Peyer's patch (tissue), 4 donors: ENCODE measurements at regions not wholly inside any gene's neighbourhood (a gene's known extent, or its start where the extent isn't known, plus 50 kb on each side); places are given as distances from the start of the nearest gene placed in this dataset.

Experiments
- DNase-seq, 3 donors: peaks; one replicate each; pipeline ENCODE4 v3.0.0-alpha.2; 2017 to 2019
- H3K27ac ChIP-seq, 4 donors: fragments of 200-600 bp; sonication (generic); one replicate each; pipeline ENCODE4 v1.5.1; 2016 to 2019
- H3K27me3 ChIP-seq, 2 donors: fragments of 200-600 bp; sonication (generic); one replicate each; pipeline ENCODE4 v1.5.1; 2019
- H3K36me3 ChIP-seq, 3 donors: fragments of 200-600 bp; sonication (generic); one replicate each; pipeline ENCODE4 v1.5.1; 2016 to 2019
- H3K4me1 ChIP-seq, 4 donors: fragments of 200-600 bp; sonication (generic); one replicate each; pipeline ENCODE4 v1.5.1; 2016 to 2019
- H3K4me3 ChIP-seq, 4 donors: fragments of 200-600 bp; sonication (generic); 1 replicate in 3 of 4; 2 replicates in 1 of 4; pipeline ENCODE4 v1.5.1; 2016 to 2019; ENCODE audit warnings: mild to moderate bottlenecking in 1 of 4
- H3K9me3 ChIP-seq, 4 donors: fragments of 200-600 bp; sonication (generic); one replicate each; pipeline ENCODE4 v1.5.1; 2016 to 2019; ENCODE audit warnings: mild to moderate bottlenecking in 1 of 4
- POLR2A ChIP-seq, 2 donors: fragments of 450-650 bp; IDR thresholded peaks; one replicate each; pipeline ENCODE4 v1.5.1; 2017; ENCODE audit warnings: antibody characterized with exemption in 2 of 2, mild to moderate bottlenecking in 2 of 2, moderate library complexity in 2 of 2
- TF ChIP-seq, protein P1 (sequence below), 6 experiments: fragments of 450-650 bp in 4 of 6; fragments of 200-600 bp in 2 of 6; sonication (generic) in 1 of 6; IDR thresholded peaks; one replicate each; pipeline ENCODE4 v1.5.1; 2017 to 2019; ENCODE audit warnings: antibody characterized with exemption in 6 of 6, mild to moderate bottlenecking in 3 of 6, moderate library complexity in 1 of 6

GRCh38 chr2:204129591-204130294 is 193.2 kb downstream of the ICOS start:
- TF ChIP-seq POLR2A (IDR thresholded peaks at IDR 0.05), result no peak
- TF ChIP-seq, protein P1, sequence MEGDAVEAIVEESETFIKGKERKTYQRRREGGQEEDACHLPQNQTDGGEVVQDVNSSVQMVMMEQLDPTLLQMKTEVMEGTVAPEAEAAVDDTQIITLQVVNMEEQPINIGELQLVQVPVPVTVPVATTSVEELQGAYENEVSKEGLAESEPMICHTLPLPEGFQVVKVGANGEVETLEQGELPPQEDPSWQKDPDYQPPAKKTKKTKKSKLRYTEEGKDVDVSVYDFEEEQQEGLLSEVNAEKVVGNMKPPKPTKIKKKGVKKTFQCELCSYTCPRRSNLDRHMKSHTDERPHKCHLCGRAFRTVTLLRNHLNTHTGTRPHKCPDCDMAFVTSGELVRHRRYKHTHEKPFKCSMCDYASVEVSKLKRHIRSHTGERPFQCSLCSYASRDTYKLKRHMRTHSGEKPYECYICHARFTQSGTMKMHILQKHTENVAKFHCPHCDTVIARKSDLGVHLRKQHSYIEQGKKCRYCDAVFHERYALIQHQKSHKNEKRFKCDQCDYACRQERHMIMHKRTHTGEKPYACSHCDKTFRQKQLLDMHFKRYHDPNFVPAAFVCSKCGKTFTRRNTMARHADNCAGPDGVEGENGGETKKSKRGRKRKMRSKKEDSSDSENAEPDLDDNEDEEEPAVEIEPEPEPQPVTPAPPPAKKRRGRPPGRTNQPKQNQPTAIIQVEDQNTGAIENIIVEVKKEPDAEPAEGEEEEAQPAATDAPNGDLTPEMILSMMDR (IDR thresholded peaks at IDR 0.05), result no peak
- H3K9me3 ChIP-seq, result no peaks in the 10 kb centered on the region
- H3K27ac ChIP-seq, result no peak overlapping the region
- H3K36me3 ChIP-seq, result no peaks in the 10 kb centered on the region
- no peaks in the 10 kb centered on the region for H3K27me3 ChIP-seq
- no peak for DNase-seq
- no peaks in the 10 kb centered on the region for H3K4me1 ChIP-seq
- no peak overlapping the region for H3K4me3 ChIP-seq

- Histone ChIP-seq H3K4me3 (no peak overlapping the region), H3K27ac (no peak overlapping the region), H3K36me3 (no peaks in the 10 kb centered on the region), H3K27me3 (no peaks in the 10 kb centered on the region), H3K9me3 (no peaks in the 10 kb centered on the region), H3K4me1 (no peaks in the 10 kb centered on the region)
- DNase-seq, result no peak
- TF ChIP-seq, protein P1 (IDR thresholded peaks at IDR 0.05), result no peak
- no peak for TF ChIP-seq POLR2A (IDR thresholded peaks at IDR 0.05)
Measured at GRCh38 chr2:204131621-204132020, 195.1 kb downstream of the ICOS start.

DNA sequence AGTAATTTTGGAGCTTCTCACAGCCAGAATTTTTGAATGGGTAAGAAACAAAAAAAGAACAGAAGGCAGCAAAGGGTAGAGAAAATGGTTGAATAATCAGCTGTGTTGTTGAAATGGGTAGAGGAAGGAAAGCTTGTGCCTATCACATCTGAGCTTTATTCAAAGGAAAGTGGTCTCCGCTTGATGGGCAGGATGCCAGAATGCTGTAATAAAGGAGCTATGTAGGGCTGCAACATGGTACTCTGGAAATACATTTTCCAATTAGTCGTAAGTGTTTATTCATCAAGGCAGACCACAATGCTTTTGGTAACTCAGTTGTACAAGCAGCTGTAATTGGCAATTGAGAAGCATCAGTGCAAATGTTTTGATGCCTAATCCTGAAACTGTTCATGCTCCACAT is 196.9 kb downstream of the ICOS start:
- Histone ChIP-seq H3K36me3 (no peaks in the 10 kb centered on the region), H3K4me1 (no peaks in the 10 kb centered on the region), H3K9me3 (no peaks in the 10 kb centered on the region), H3K4me3 (no peak overlapping the region), H3K27me3 (no peaks in the 10 kb centered on the region), H3K27ac (no peak overlapping the region)
- DNase-seq, result no peak
- no peak for TF ChIP-seq POLR2A (IDR thresholded peaks at IDR 0.05)
- TF ChIP-seq, protein P1 (IDR thresholded peaks at IDR 0.05), result no peak

GRCh38 chr2:204134421-204134820 is 197.9 kb downstream of the ICOS start:
- no peak for TF ChIP-seq POLR2A (IDR thresholded peaks at IDR 0.05)
- TF ChIP-seq, protein P1 (IDR thresholded peaks at IDR 0.05), result no peak
- Histone ChIP-seq H3K27ac (no peak overlapping the region), H3K36me3 (no peaks in the 10 kb centered on the region), H3K4me1 (no peaks in the 10 kb centered on the region), H3K4me3 (no peak overlapping the region), H3K9me3 (no peaks in the 10 kb centered on the region), H3K27me3 (no peaks in the 10 kb centered on the region)
- no peak for DNase-seq

DNA sequence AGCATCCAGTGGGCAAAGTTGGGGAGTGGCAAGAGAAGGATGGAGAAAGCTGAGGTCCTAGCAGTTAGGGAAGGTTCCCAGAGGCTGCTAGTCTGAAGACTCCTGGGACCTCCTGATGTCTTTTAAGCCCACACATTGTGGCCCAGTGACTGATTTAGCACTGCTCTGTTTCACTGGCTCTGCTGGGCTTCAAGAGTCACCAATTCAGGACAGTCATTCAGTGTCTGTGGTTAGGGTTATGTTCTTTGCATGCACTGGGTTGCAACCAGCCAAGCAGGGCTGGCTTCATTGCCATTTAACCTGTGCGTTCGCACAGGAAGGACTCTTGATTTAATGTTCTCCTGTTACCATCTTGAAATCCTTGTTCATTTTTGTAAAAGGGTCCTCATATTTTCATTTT is 199.2 kb downstream of the ICOS start:
- TF ChIP-seq, protein P1 (IDR thresholded peaks at IDR 0.05), result no peak
- no peak for TF ChIP-seq POLR2A (IDR thresholded peaks at IDR 0.05)
- H3K27me3 ChIP-seq, result no peaks in the 10 kb centered on the region
- DNase-seq, result no peak
- no peaks in the 10 kb centered on the region for H3K4me1 ChIP-seq
- no peaks in the 10 kb centered on the region for H3K9me3 ChIP-seq
- no peak overlapping the region for H3K27ac ChIP-seq
- H3K4me3 ChIP-seq, result no peak overlapping the region
- H3K36me3 ChIP-seq, result no peaks in the 10 kb centered on the region

- TF ChIP-seq, protein P1 (IDR thresholded peaks at IDR 0.05), result no peak
- no peaks in the 10 kb centered on the region for H3K9me3 ChIP-seq
- H3K27me3 ChIP-seq, result no peaks in the 10 kb centered on the region
- no peaks in the 10 kb centered on the region for H3K36me3 ChIP-seq
- no peaks in the 10 kb centered on the region for H3K4me1 ChIP-seq
- H3K4me3 ChIP-seq, result no peak overlapping the region
- no peak for DNase-seq
- H3K27ac ChIP-seq, result no peak overlapping the region
Measured at GRCh38 chr2:204138206-204138605, 201.6 kb downstream of the ICOS start.
